ENCODE measurements at regions not wholly inside any gene's neighbourhood (a gene's known extent, or its start where the extent isn't known, plus 50 kb on each side); places are given as distances from the start of the nearest gene placed in this dataset.

DNA sequence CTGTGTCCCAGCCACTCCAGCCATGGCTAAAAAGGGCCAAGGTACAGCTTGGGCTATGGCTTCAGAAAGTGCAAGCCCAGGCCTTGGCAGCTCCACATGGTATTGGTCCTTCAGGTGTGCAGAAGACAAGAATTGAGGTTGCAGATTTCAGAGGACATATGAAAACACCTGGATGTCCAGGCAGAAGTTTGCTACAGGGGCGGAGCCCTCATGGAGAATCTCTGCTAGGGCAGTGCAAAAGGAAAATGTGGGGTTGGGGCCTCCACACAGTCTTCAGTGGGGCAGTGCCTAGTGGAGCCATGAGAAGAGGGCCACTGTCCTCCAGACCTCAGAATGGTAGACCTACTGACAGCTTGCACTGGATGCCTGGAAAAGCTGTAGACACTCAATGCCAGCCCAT, 1074.1 kb downstream of the JRKL start:
- TF ChIP-seq, protein P1, sequence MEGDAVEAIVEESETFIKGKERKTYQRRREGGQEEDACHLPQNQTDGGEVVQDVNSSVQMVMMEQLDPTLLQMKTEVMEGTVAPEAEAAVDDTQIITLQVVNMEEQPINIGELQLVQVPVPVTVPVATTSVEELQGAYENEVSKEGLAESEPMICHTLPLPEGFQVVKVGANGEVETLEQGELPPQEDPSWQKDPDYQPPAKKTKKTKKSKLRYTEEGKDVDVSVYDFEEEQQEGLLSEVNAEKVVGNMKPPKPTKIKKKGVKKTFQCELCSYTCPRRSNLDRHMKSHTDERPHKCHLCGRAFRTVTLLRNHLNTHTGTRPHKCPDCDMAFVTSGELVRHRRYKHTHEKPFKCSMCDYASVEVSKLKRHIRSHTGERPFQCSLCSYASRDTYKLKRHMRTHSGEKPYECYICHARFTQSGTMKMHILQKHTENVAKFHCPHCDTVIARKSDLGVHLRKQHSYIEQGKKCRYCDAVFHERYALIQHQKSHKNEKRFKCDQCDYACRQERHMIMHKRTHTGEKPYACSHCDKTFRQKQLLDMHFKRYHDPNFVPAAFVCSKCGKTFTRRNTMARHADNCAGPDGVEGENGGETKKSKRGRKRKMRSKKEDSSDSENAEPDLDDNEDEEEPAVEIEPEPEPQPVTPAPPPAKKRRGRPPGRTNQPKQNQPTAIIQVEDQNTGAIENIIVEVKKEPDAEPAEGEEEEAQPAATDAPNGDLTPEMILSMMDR (IDR thresholded peaks at IDR 0.05; ENCODE audit: low read depth, low read length, poor library complexity, severe bottlenecking) = no peak
- no peak for TF ChIP-seq EZH2phosphoT487 (IDR thresholded peaks at IDR 0.05; ENCODE audit: borderline replicate concordance, low read length)
- H3K79me2 ChIP-seq (ENCODE audit: control insufficient read depth, low read length) = no peaks in the 10 kb centered on the region
- H3F3A ChIP-seq (ENCODE audit: control insufficient read depth, insufficient read depth) = no peaks in the 10 kb centered on the region
- H3K36me3 ChIP-seq (ENCODE audit: control insufficient read depth, low read length) = no peaks in the 10 kb centered on the region
- H3K4me2 ChIP-seq (ENCODE audit: low read length) = no peak overlapping the region
- no peaks in the 10 kb centered on the region for H4K20me1 ChIP-seq (ENCODE audit: control insufficient read depth, insufficient read depth, low read depth, low read length)
- peaks cover 9% of the 10 kb centered on the region; the same call in 1 of the 2 replicates for H3K9me3 ChIP-seq (ENCODE audit: control insufficient read depth, insufficient read depth, low read length)
- no peaks in the 10 kb centered on the region for H3K4me1 ChIP-seq (ENCODE audit: control insufficient read depth, low read length)
- no peak overlapping the region for H3K4me3 ChIP-seq (ENCODE audit: low read length)
- no peaks in the 10 kb centered on the region for H3K27me3 ChIP-seq (ENCODE audit: control insufficient read depth, low read length)
- no peak overlapping the region for H3K27ac ChIP-seq (ENCODE audit: low read depth, low read length)
- H3K9me2 ChIP-seq (replicated peaks; ENCODE audit: control insufficient read depth, low read length) = no peaks in the 10 kb centered on the region

DNA sequence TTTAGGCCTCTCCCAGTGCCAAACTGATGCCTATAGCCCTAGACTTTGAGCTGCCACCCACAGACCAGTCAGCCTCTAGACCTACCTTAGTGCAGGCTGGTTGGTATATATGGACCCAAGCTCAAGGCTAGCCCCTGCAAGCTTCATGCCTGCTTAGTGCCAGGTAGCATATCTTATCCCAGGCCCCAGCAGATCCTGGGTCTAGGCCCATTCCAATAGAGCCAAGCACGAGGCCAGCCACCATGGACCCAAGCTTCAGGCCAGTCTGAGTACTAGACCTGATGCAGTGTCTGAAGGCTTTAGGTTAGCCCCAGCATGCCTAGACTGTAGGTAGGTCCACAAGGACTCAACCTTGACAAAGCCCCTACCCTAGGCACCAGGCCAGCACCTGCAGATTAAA, 1081.7 kb downstream of the JRKL start:
- Histone ChIP-seq H4K20me1 (ENCODE audit: control insufficient read depth, insufficient read depth, low read depth, low read length) (no peaks in the 10 kb centered on the region), H3K9me2 (replicated peaks; ENCODE audit: control insufficient read depth, low read length) (no peaks in the 10 kb centered on the region)

DNA sequence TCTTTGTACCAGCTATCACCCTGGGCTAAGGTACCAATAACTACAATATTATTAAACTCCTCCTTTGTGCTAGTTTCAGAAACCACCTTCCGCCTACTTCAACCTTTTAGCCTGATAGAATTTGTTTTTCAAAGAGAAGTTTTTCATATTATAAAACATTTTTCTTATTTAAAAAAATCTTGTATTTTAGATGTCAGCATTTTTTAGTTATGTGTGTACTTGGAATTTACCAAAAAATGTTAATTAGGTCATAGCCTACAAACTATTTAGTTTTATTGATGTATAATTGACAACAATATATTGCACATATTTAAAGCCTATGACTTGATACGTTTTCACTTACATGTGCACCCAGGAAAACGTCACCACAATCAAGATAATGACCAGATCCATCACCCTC, 1097.6 kb downstream of the JRKL start:
- Histone ChIP-seq H3K9me3 (ENCODE audit: control insufficient read depth, insufficient read depth, low read length) (no peaks in the 10 kb centered on the region), H3K27ac (ENCODE audit: low read depth, low read length) (no peak overlapping the region), H3F3A (ENCODE audit: control insufficient read depth, insufficient read depth) (no peaks in the 10 kb centered on the region), H3K4me3 (ENCODE audit: low read length) (no peak overlapping the region), H3K36me3 (ENCODE audit: control insufficient read depth, low read length) (no peaks in the 10 kb centered on the region), H3K9me2 (replicated peaks; ENCODE audit: control insufficient read depth, low read length) (no peaks in the 10 kb centered on the region), H3K27me3 (ENCODE audit: control insufficient read depth, low read length) (no peaks in the 10 kb centered on the region), H3K4me2 (ENCODE audit: low read length) (no peak overlapping the region), H3K79me2 (ENCODE audit: control insufficient read depth, low read length) (no peaks in the 10 kb centered on the region), H4K20me1 (ENCODE audit: control insufficient read depth, insufficient read depth, low read depth, low read length) (no peaks in the 10 kb centered on the region), H3K4me1 (ENCODE audit: control insufficient read depth, low read length) (no peaks in the 10 kb centered on the region)
- no peak for TF ChIP-seq EZH2phosphoT487 (IDR thresholded peaks at IDR 0.05; ENCODE audit: borderline replicate concordance, low read length)
- TF ChIP-seq, protein P1 (IDR thresholded peaks at IDR 0.05; ENCODE audit: low read depth, low read length, poor library complexity, severe bottlenecking) = no peak

More for the DNA sequence above, 1081.7 kb downstream of the JRKL start:
- Histone ChIP-seq H3K4me3 (ENCODE audit: low read length) (no peak overlapping the region), H3K4me1 (ENCODE audit: control insufficient read depth, low read length) (no peaks in the 10 kb centered on the region), H3K4me2 (ENCODE audit: low read length) (no peak overlapping the region), H3K9me3 (ENCODE audit: control insufficient read depth, insufficient read depth, low read length) (peaks cover 3% of the 10 kb centered on the region; the same call in 1 of the 2 replicates), H3K36me3 (ENCODE audit: control insufficient read depth, low read length) (no peaks in the 10 kb centered on the region), H3F3A (ENCODE audit: control insufficient read depth, insufficient read depth) (no peaks in the 10 kb centered on the region), H3K27me3 (ENCODE audit: control insufficient read depth, low read length) (no peaks in the 10 kb centered on the region), H3K79me2 (ENCODE audit: control insufficient read depth, low read length) (no peaks in the 10 kb centered on the region), H3K27ac (ENCODE audit: low read depth, low read length) (no peak overlapping the region)
- TF ChIP-seq, protein P1 (IDR thresholded peaks at IDR 0.05; ENCODE audit: low read depth, low read length, poor library complexity, severe bottlenecking) = no peak
- TF ChIP-seq EZH2phosphoT487 (IDR thresholded peaks at IDR 0.05; ENCODE audit: borderline replicate concordance, low read length) = no peak
